GM18907 (cell line): ENCODE measurements at regions not wholly inside any gene's neighbourhood (a gene's known extent, or its start where the extent isn't known, plus 50 kb on each side); places are given as distances from the start of the nearest gene placed in this dataset.

ENCODE experiments used
- ATAC-seq: cut with Tn5 transposase; IDR thresholded peaks from one replicate; pipeline ENCODE4 v1.9.1; 2021; ENCODE audit warnings: mild to moderate bottlenecking, moderate library complexity; ENCODE audit not compliant: unreplicated experiment

GRCh38 chr7:46524350-46524749 lies 603.3 kb upstream of the IGFBP3 start:
- no peak for ATAC-seq

- no peak for ATAC-seq
These were observed 601.4 kb upstream of the IGFBP3 start for GRCh38 chr7:46522354-46522906.

GRCh38 chr7:46518713-46519112 lies 597.6 kb upstream of the IGFBP3 start:
- no peak for ATAC-seq

GRCh38 chr7:46515844-46516590 lies 594.9 kb upstream of the IGFBP3 start:
- no peak for ATAC-seq

GRCh38 chr7:46513447-46513848 lies 592.4 kb upstream of the IGFBP3 start:
- ATAC-seq, result no peak

- ATAC-seq, result no peak
These were observed 591.9 kb upstream of the IGFBP3 start for GRCh38 chr7:46512891-46513413.

- no peak for ATAC-seq
These were observed 590.6 kb upstream of the IGFBP3 start for GRCh38 chr7:46511442-46512215.

GRCh38 chr7:46508583-46508982 lies 587.5 kb upstream of the IGFBP3 start:
- ATAC-seq, result no peak

- no peak for ATAC-seq
These were observed 586.5 kb upstream of the IGFBP3 start for GRCh38 chr7:46507560-46507959.

GRCh38 chr7:46494441-46494840 lies 573.4 kb upstream of the IGFBP3 start:
- no peak for ATAC-seq

GRCh38 chr7:46494028-46494427 lies 573.0 kb upstream of the IGFBP3 start:
- ATAC-seq, result no peak

- no peak for ATAC-seq
These were observed 572.1 kb upstream of the IGFBP3 start for GRCh38 chr7:46493196-46493595.

- ATAC-seq, result no peak
These were observed 571.4 kb upstream of the IGFBP3 start for GRCh38 chr7:46492466-46492865.

GRCh38 chr7:46490406-46490805 lies 569.3 kb upstream of the IGFBP3 start:
- no peak for ATAC-seq

GRCh38 chr7:46489106-46489505 lies 568.0 kb upstream of the IGFBP3 start:
- ATAC-seq, result no peak

GRCh38 chr7:46488607-46489006 lies 567.5 kb upstream of the IGFBP3 start:
- no peak for ATAC-seq

GRCh38 chr7:46486256-46487206 lies 565.5 kb upstream of the IGFBP3 start:
- no peak for ATAC-seq

- no peak for ATAC-seq
These were observed 564.5 kb upstream of the IGFBP3 start for GRCh38 chr7:46485481-46486065.

GRCh38 chr7:46484906-46485305 lies 563.8 kb upstream of the IGFBP3 start:
- no peak for ATAC-seq

GRCh38 chr7:46480619-46481018 lies 559.5 kb upstream of the IGFBP3 start:
- ATAC-seq, result no peak
